HG03025 (cell line): ENCODE measurements at regions not wholly inside any gene's neighbourhood (a gene's known extent, or its start where the extent isn't known, plus 50 kb on each side); places are given as distances from the start of the nearest gene placed in this dataset.

ENCODE experiments used
- ATAC-seq: cut with Tn5 transposase; IDR thresholded peaks from one replicate; pipeline ENCODE4 v1.9.1; 2021; ENCODE audit warnings: mild to moderate bottlenecking, moderate library complexity; ENCODE audit not compliant: unreplicated experiment, low FRiP score

- ATAC-seq, result no peak
These were observed 512.2 kb upstream of the ZNF608 start for GRCh38 chr5:125258615-125259014.

GRCh38 chr5:125261505-125262250 is 515.2 kb upstream of the ZNF608 start:
- no peak for ATAC-seq

DNA sequence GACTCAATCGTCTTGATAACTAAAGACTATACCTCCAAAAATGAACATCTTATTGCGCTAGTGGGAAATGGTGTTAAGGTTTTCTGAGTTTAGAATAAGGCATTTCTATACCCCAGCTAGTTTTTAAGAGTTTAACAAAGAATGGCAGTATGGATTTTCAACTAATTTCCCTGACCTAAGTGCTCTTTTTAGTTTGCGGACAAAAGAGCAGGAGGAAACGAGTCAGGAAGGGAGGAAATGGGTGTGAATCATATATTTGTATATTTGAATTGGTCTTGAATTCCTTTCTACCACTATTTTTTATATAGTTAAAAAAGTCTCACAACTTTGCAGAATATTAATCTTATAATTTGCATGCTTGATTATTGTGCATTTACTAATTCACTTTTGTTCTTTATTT is 516.3 kb upstream of the ZNF608 start:
- ATAC-seq, result no peak

GRCh38 chr5:125263356-125263755 is 516.9 kb upstream of the ZNF608 start:
- no peak for ATAC-seq

DNA sequence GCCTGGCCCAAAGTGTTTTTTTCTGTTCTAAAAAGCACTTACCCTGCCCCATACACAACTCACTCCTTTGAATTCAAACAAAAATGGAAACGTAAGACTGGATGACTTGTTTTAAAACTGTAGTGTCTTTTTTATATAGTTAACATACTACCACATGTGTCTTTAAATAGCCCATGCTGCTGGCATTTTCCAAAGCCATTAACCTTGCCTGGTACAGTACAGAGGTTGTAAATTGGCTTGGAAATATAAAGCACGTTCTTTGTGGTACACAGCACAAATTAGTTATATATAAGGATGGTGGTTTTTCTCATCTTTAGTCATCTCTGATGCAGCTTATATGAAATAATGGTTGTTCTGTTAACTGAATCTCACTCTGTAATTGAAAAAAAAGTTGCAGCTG is 519.7 kb upstream of the ZNF608 start:
- no peak for ATAC-seq

GRCh38 chr5:125267636-125268248 is 521.3 kb upstream of the ZNF608 start:
- no peak for ATAC-seq

GRCh38 chr5:125269926-125270325 is 523.5 kb upstream of the ZNF608 start:
- ATAC-seq, result no peak

GRCh38 chr5:125272357-125272756 is 525.9 kb upstream of the ZNF608 start:
- no peak for ATAC-seq

GRCh38 chr5:125274211-125274610 is 527.8 kb upstream of the ZNF608 start:
- no peak for ATAC-seq

DNA sequence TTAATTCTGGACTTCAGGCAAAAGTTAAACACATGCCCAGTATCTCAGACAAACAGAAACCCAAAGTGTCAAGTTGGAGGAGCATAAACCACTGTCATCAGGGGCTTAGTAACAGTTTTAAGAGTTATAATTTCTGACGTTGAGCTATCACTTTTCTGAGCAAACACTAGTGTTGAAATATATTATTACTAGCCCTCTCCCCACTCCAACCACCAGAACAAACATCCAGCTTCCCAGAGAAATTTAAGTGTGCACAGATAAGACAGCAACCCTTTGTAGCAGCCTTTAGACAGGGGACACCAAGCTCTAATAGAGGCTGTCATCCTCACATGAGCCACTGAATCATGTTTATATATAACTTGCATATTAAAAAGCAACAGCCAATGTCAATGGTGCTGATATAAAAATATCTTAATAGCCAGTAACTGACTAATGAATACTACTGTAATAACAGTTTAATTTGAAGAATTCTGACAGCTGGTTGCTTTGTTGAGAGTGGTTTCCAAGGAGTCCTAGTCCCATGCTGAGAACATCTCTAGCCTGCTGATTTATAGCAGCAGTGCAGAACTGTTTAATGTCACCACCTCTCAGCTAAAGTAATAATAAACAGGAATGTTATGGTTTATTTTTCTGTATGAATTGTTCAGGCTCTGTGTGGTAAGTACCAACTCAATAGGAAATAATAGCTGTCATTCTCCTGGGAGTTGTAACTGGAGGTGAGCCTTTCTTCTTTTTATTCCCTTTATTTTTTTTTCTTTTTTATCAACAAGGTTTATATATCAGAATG is 528.7 kb upstream of the ZNF608 start:
- no peak for ATAC-seq

- ATAC-seq, result no peak
These were observed 529.3 kb upstream of the ZNF608 start for GRCh38 chr5:125275725-125276090.

DNA sequence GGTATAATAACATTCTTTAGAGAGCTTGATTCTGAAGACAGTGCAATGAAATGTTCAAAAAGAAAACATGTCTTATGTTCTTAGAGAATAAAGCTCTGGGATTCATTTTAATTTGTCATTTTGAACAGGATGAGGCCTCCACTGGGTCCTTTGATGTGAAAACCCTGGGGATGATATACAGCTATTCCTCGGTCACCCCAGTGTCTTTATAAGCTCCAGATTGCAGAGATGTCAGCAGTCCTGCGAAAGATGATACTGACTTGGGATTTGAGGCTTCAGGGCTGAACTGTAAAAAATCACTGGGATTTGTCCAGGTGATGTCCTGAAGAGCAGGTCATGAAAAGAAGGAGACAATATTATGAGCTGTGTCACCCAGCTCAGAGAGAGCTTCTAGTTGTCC is 529.7 kb upstream of the ZNF608 start:
- no peak for ATAC-seq

DNA sequence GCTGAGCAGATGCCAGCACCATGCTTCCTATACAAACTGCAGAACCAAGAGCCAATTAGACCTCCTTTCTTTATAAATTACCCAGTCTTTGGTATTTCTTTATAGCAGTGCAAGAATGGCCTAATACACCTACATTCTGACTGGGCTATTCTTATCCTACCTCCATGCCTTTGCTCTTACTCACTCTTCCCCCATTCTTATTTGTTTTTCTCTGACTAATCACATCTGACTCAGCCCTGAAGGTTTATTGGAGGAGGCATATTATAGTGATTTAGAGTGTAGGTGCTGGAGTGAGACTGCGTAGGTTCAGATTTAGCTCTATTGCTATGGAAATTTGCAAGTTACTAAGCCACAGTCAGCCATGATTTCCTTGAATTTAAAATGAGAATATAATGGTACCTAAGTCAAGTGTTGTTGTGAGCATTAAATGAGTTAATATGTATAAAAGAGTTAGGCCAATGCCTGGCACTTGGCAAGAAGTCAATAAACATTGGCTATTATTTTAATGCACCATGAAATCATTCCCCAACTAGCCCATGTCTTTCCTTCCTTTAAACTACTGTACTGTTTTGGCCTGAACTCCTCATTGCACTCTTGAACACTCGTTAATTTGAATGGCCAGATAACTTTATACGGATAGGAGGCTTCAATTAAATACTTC is 531.2 kb upstream of the ZNF608 start:
- ATAC-seq, result no peak

DNA sequence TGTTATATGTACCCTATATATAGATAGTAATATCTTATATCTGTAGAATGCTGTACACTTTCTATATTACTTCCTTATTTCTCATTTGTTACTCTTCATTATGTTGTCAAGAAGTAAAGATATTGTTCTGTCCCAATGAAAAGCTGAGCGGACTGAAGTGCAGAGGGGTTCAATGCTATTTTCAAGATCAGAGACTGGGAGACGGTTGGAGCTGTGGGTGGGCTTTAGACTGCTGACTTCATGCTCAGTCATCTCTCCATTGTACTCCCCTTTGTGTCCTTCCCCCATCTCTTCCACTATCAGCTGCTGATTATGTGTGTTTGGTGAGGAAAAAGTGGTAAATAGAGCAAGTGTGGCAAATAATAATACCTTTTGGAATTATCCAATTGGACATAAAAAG is 532.3 kb upstream of the ZNF608 start:
- no peak for ATAC-seq

GRCh38 chr5:125281667-125282066 is 535.2 kb upstream of the ZNF608 start:
- no peak for ATAC-seq

DNA sequence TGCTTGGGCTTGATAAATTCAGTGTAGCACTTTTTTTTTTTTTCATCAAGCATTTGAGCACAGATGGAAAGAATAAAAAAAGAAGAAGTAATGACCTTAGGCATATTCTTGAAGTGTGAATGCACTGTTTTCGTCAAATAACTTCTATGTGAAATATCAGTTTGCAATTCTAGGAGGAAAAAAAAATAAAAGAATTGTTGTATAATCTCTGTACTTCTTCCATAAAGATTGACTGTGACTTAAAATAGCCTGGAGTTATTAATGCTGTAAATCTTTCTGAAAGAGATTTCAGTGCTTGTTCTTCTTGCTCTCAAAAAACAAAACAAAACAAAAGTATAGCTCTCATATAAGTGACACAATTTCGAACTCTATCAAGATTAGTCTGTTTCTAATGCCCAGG is 536.9 kb upstream of the ZNF608 start:
- ATAC-seq, result no peak

DNA sequence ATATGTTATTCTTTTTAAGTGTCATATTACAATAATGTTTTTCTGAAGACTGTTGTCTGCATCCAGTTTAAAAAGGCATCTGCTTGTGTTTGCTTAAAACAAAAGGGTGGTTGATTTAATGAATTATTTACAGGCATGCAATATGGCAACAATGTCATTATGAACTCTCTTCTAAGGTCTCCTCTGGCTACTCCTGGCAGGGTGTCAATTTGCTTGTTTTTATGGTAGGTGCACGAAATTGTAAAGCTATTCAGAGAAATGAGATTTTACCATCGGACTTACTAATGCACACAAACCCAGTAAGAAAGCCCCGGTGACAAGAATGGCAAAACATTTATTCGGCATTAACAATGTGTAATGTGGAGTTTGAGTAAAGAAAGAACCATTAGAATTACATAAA is 539.8 kb upstream of the ZNF608 start:
- ATAC-seq, result no peak

GRCh38 chr5:125289606-125290005 is 543.2 kb upstream of the ZNF608 start:
- ATAC-seq, result no peak

DNA sequence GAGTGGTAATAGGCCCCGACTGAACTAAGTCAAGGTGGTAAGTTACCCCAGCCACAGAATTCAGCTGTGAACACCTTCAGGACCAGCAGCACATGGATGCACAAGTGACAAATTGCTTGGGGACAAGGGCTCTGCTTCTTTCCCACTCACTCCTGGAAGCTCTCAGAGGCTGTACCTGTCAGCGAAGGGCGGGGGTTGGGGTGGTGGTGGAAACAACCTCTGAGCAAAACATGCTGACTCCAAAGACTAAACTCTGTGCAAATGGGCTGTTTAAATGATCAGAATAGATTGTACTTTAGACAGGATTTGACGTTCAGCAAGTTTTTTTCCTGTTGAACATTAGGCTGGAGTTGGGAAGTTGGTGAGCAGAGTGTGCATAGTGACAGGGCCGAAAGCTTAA is 544.5 kb upstream of the ZNF608 start:
- no peak for ATAC-seq

DNA sequence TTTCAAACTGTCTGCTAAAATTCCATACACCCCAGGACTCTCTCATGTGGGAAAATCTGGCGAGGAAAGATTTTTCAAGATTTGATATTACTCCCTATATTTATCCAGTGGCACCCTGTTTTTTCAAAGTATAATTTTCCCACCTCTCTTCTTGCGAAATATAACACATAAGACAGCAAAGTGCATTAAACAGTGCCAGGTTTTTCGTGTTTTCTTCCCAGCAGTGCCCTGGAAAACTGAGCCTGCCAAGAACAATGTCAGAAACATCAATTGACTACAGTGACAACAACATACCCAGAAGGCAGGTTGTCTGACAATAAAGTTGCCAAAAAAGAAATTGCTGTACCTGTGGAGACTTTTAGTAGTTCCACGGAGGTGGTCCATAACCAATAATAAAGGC is 545.0 kb upstream of the ZNF608 start:
- ATAC-seq, result no peak

DNA sequence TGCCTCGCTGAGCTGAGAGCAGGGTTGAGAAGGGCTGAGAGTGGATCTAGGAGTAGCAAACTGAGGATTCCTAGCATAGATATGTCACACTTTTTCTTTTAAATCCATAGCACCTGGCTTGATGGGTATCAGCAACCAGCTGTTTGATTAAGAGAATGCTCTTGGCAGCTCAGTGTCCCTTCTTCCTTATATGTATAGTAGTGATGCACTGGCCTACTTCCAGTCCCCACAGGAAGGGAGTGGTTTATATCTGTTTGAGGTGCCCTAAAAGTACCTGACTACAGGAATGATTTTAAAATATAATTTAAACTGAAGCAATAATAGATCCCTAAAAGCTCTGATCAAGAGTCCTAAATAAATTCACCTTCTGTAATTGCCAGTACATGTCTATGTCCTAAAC is 546.8 kb upstream of the ZNF608 start:
- no peak for ATAC-seq
